DOHH2 (cell line): ENCODE measurements at regions not wholly inside any gene's neighbourhood (a gene's known extent, or its start where the extent isn't known, plus 50 kb on each side); places are given as distances from the start of the nearest gene placed in this dataset.

Experiments used
- H3F3A ChIP-seq: fragments of 200-600 bp; sonication (generic), shearing (Covaris generic); 2 replicates; pipeline ENCODE4 v1.6.0; 2016; ENCODE audit warnings: antibody characterized with exemption, mild to moderate bottlenecking; ENCODE audit not compliant: control insufficient read depth, insufficient read depth
- H3K27ac ChIP-seq: fragments of 200-600 bp; sonication (generic); 2 replicates; pipeline ENCODE4 v1.5.1; 2014; ENCODE audit warnings: low read depth, mild to moderate bottlenecking, low read length, moderate library complexity
- H3K27me3 ChIP-seq: fragments of 200-600 bp; sonication (generic); 2 replicates; pipeline ENCODE4 v1.6.1; 2014; ENCODE audit warnings: mild to moderate bottlenecking, low read length, mixed read lengths; ENCODE audit not compliant: control insufficient read depth
- H3K36me3 ChIP-seq: fragments of 200-600 bp; sonication (generic); 2 replicates; pipeline ENCODE4 v1.6.1; 2014; ENCODE audit warnings: mild to moderate bottlenecking, low read length, moderate library complexity, mixed read lengths; ENCODE audit not compliant: control insufficient read depth
- H3K4me1 ChIP-seq: fragments of 200-600 bp; sonication (generic); 2 replicates; pipeline ENCODE4 v1.6.1; 2014; ENCODE audit warnings: mild to moderate bottlenecking, low read length, mixed read lengths; ENCODE audit not compliant: control insufficient read depth
- H3K4me2 ChIP-seq: fragments of 200-600 bp; sonication (generic); 2 replicates; pipeline ENCODE4 v1.6.0; 2014; ENCODE audit warnings: mild to moderate bottlenecking, low read length, moderate library complexity
- H3K4me3 ChIP-seq: fragments of 200-600 bp; sonication (generic); 2 replicates; pipeline ENCODE4 v1.5.1; 2014; ENCODE audit warnings: mild to moderate bottlenecking, low read length, mixed read lengths
- H3K79me2 ChIP-seq: fragments of 200-600 bp; sonication (generic); 2 replicates; pipeline ENCODE4 v1.6.1; 2014; ENCODE audit warnings: mild to moderate bottlenecking, low read length, mixed read lengths; ENCODE audit not compliant: control insufficient read depth
- H3K9me2 ChIP-seq: fragments of 200-600 bp; sonication (generic); replicated peaks from 2 replicates; pipeline ENCODE4 v1.6.1; 2014; ENCODE audit warnings: mild to moderate bottlenecking, low read length, mixed read lengths; ENCODE audit not compliant: control insufficient read depth
- H3K9me3 ChIP-seq: fragments of 200-600 bp; sonication (generic); 2 replicates; pipeline ENCODE4 v1.6.1; 2014; ENCODE audit warnings: antibody characterized with exemption, low read length, mixed read lengths; ENCODE audit not compliant: control insufficient read depth, insufficient read depth
- H4K20me1 ChIP-seq: fragments of 200-600 bp; sonication (generic); 2 replicates; pipeline ENCODE4 v1.6.0; 2014; ENCODE audit warnings: low read depth, mild to moderate bottlenecking, antibody characterized with exemption, low read length, moderate library complexity; ENCODE audit not compliant: control insufficient read depth, insufficient read depth
- EZH2phosphoT487 ChIP-seq: fragments of 200-600 bp; sonication (generic); IDR thresholded peaks from 2 replicates; pipeline ENCODE4 v1.6.1; 2017; ENCODE audit warnings: borderline replicate concordance, mild to moderate bottlenecking, antibody characterized with exemption, low read length, moderate library complexity, mixed read lengths
- TF ChIP-seq, protein P1 (sequence below): fragments of 200-600 bp; sonication (generic); IDR thresholded peaks from one replicate; pipeline ENCODE4 v1.5.1; 2014; ENCODE audit warnings: antibody characterized with exemption, mild to moderate bottlenecking, low read depth, low read length; ENCODE audit not compliant: poor library complexity, severe bottlenecking

- H4K20me1 ChIP-seq: no peaks in the 10 kb centered on the region
- no peaks in the 10 kb centered on the region for H3K79me2 ChIP-seq
- H3K4me1 ChIP-seq: no peaks in the 10 kb centered on the region
- no peaks in the 10 kb centered on the region for H3K9me3 ChIP-seq
- no peak overlapping the region for H3K27ac ChIP-seq
- TF ChIP-seq EZH2phosphoT487: no peak
- TF ChIP-seq, protein P1, sequence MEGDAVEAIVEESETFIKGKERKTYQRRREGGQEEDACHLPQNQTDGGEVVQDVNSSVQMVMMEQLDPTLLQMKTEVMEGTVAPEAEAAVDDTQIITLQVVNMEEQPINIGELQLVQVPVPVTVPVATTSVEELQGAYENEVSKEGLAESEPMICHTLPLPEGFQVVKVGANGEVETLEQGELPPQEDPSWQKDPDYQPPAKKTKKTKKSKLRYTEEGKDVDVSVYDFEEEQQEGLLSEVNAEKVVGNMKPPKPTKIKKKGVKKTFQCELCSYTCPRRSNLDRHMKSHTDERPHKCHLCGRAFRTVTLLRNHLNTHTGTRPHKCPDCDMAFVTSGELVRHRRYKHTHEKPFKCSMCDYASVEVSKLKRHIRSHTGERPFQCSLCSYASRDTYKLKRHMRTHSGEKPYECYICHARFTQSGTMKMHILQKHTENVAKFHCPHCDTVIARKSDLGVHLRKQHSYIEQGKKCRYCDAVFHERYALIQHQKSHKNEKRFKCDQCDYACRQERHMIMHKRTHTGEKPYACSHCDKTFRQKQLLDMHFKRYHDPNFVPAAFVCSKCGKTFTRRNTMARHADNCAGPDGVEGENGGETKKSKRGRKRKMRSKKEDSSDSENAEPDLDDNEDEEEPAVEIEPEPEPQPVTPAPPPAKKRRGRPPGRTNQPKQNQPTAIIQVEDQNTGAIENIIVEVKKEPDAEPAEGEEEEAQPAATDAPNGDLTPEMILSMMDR: no peak
- no peaks in the 10 kb centered on the region for H3F3A ChIP-seq
- no peaks in the 10 kb centered on the region for H3K27me3 ChIP-seq
- H3K36me3 ChIP-seq: no peaks in the 10 kb centered on the region
- H3K9me2 ChIP-seq: no peaks in the 10 kb centered on the region
- no peak overlapping the region for H3K4me3 ChIP-seq
- H3K4me2 ChIP-seq: no peak overlapping the region
Observed at GRCh38 chr2:15718103-15718943, 126.7 kb downstream of the DDX1 start.

- no peaks in the 10 kb centered on the region for H3K27me3 ChIP-seq
- H3K4me2 ChIP-seq: no peak overlapping the region
Observed at GRCh38 chr2:15718944-15719323, 127.3 kb downstream of the DDX1 start.

GRCh38 chr2:15719566-15720313 lies 128.1 kb downstream of the DDX1 start:
- Histone ChIP-seq H3K27me3 (no peaks in the 10 kb centered on the region), H3K9me3 (no peaks in the 10 kb centered on the region), H3K4me2 (no peak overlapping the region), H3K79me2 (no peaks in the 10 kb centered on the region), H4K20me1 (no peaks in the 10 kb centered on the region), H3K27ac (no peak overlapping the region), H3K9me2 (no peaks in the 10 kb centered on the region), H3K4me1 (no peaks in the 10 kb centered on the region), H3K36me3 (no peaks in the 10 kb centered on the region), H3K4me3 (no peak overlapping the region), H3F3A (no peaks in the 10 kb centered on the region)
- TF ChIP-seq EZH2phosphoT487: no peak
- TF ChIP-seq, protein P1: no peak

More at GRCh38 chr2:15718944-15719323, 127.3 kb downstream of the DDX1 start:
- H3K4me1 ChIP-seq: no peaks in the 10 kb centered on the region
- no peaks in the 10 kb centered on the region for H3K9me3 ChIP-seq
- H3K36me3 ChIP-seq: no peaks in the 10 kb centered on the region
- no peak for TF ChIP-seq EZH2phosphoT487
- no peak overlapping the region for H3K27ac ChIP-seq
- H4K20me1 ChIP-seq: no peaks in the 10 kb centered on the region
- H3K4me3 ChIP-seq: no peak overlapping the region
- no peaks in the 10 kb centered on the region for H3K9me2 ChIP-seq
- no peaks in the 10 kb centered on the region for H3F3A ChIP-seq
- no peaks in the 10 kb centered on the region for H3K79me2 ChIP-seq
